Fibroblast of lung (primary cell): ENCODE measurements at regions not wholly inside any gene's neighbourhood (a gene's known extent, or its start where the extent isn't known, plus 50 kb on each side); places are given as distances from the start of the nearest gene placed in this dataset.

Experiments
- DNase-seq, 2 donors: peaks; one replicate each; pipeline versions ENCODE4 v3.0.0 to v3.0.0-alpha.2; 2010; ENCODE audit warnings: low read depth in 2 of 2
- H2AFZ ChIP-seq: 2 replicates; pipeline ENCODE4 v1.5.1; 2012; ENCODE audit warnings: low read length, control low read depth, inconsistent platforms
- H3K27ac ChIP-seq: 2 replicates; pipeline ENCODE4 v1.5.1; 2011; ENCODE audit warnings: low read length, control low read depth; ENCODE audit not compliant: insufficient read depth
- H3K27me3 ChIP-seq: 2 replicates; pipeline ENCODE4 v1.5.1; 2011; ENCODE audit warnings: mild to moderate bottlenecking, low read length; ENCODE audit not compliant: control insufficient read depth, insufficient read depth
- H3K36me3 ChIP-seq: 2 replicates; pipeline ENCODE4 v1.5.1; 2011; ENCODE audit warnings: low read length; ENCODE audit not compliant: control insufficient read depth, insufficient read depth
- H3K4me1 ChIP-seq: 2 replicates; pipeline ENCODE4 v1.5.1; 2011; ENCODE audit warnings: low read length; ENCODE audit not compliant: control insufficient read depth, insufficient read depth; ENCODE audit errors: extremely low read depth
- H3K4me2 ChIP-seq: 2 replicates; pipeline ENCODE4 v1.5.1; 2011; ENCODE audit warnings: low read length, control low read depth; ENCODE audit not compliant: insufficient read depth; ENCODE audit errors: extremely low read depth
- H3K4me3 ChIP-seq, 4 experiments: fragments of 200-600 bp in 1 of 4; sonication (generic) in 1 of 4; replicated peaks in 1 of 4; 2 replicates each; pipeline ENCODE4 v1.5.1; 2011 to 2016; ENCODE audit warnings: low read length in 4 of 4, low read depth in 3 of 4, mild to moderate bottlenecking in 3 of 4, control low read depth in 2 of 4, inconsistent platforms in 1 of 4, mixed read lengths in 1 of 4; ENCODE audit not compliant: insufficient read depth in 1 of 4; ENCODE audit errors: control extremely low read depth in 1 of 4
- H3K79me2 ChIP-seq: 2 replicates; pipeline ENCODE4 v1.5.1; 2012; ENCODE audit warnings: mild to moderate bottlenecking, low read length, inconsistent platforms; ENCODE audit not compliant: control insufficient read depth, insufficient read depth
- H3K9ac ChIP-seq: 2 replicates; pipeline ENCODE4 v1.5.1; 2011; ENCODE audit warnings: mild to moderate bottlenecking, low read length, control low read depth; ENCODE audit not compliant: insufficient read depth
- H3K9me3 ChIP-seq: 2 replicates; pipeline ENCODE4 v1.5.1; 2012; ENCODE audit warnings: low read depth, low read length; ENCODE audit not compliant: control insufficient read depth, insufficient read depth
- H4K20me1 ChIP-seq: 2 replicates; pipeline ENCODE4 v1.5.1; 2011; ENCODE audit warnings: low read length; ENCODE audit not compliant: control insufficient read depth, insufficient read depth; ENCODE audit errors: extremely low read depth
- CTCF ChIP-seq, 2 donors: IDR thresholded peaks in 1 of 2; conservative IDR thresholded peaks in 1 of 2; 1 replicate in 1 of 2; 2 replicates in 1 of 2; pipeline ENCODE4 v1.5.1; 2011 to 2012; ENCODE audit warnings: low read length in 2 of 2, control low read depth in 1 of 2, inconsistent platforms in 1 of 2, low read depth in 1 of 2, mild to moderate bottlenecking in 1 of 2
- EZH2 ChIP-seq: IDR thresholded peaks from 2 replicates; pipeline ENCODE4 v1.5.1; 2012; ENCODE audit warnings: low read length, control low read depth, mild to moderate bottlenecking; ENCODE audit errors: missing control alignments

GRCh38 chr4:18664171-18664570 is 642.6 kb upstream of the LCORL start:
- no peak for TF ChIP-seq EZH2
- no peak for DNase-seq

GRCh38 chr4:18645351-18645750 is 623.8 kb upstream of the LCORL start:
- DNase-seq, result peak in 1 of 2 donors; percentile 20
- H3K4me1 ChIP-seq, result no peaks in the 10 kb centered on the region
- no peak overlapping the region for H3K9ac ChIP-seq
- no peak overlapping the region for H3K4me2 ChIP-seq
- H3K4me3 ChIP-seq, result no peak overlapping the region
- H3K36me3 ChIP-seq, result no peaks in the 10 kb centered on the region
- no peaks in the 10 kb centered on the region for H3K79me2 ChIP-seq
- TF ChIP-seq EZH2 (no peak), CTCF (conservative IDR thresholded peaks at IDR 0.05 in 1 of 2, IDR thresholded peaks at IDR 0.05 in 1 of 2; ENCODE audit: low read depth in 1 of 2, low read length in 2 of 2) (no peak)
- no peak overlapping the region for H2AFZ ChIP-seq
- no peaks in the 10 kb centered on the region for H3K27me3 ChIP-seq
- no peaks in the 10 kb centered on the region for H4K20me1 ChIP-seq
- no peaks in the 10 kb centered on the region for H3K9me3 ChIP-seq
- no peak overlapping the region for H3K27ac ChIP-seq

More at GRCh38 chr4:18664171-18664570, 642.6 kb upstream of the LCORL start:
- no peaks in the 10 kb centered on the region for H3K27me3 ChIP-seq
- no peak overlapping the region for H3K9ac ChIP-seq
- no peaks in the 10 kb centered on the region for H4K20me1 ChIP-seq
- H3K4me3 ChIP-seq, result no peak overlapping the region
- H3K79me2 ChIP-seq, result no peaks in the 10 kb centered on the region
- H3K36me3 ChIP-seq, result no peaks in the 10 kb centered on the region
- H3K4me2 ChIP-seq, result no peak overlapping the region
- H3K27ac ChIP-seq, result no peak overlapping the region
- H3K4me1 ChIP-seq, result no peaks in the 10 kb centered on the region
- H2AFZ ChIP-seq, result no peak overlapping the region
- H3K9me3 ChIP-seq, result no peaks in the 10 kb centered on the region

GRCh38 chr4:18641334-18641733 is 619.8 kb upstream of the LCORL start:
- Histone ChIP-seq H3K9me3 (no peaks in the 10 kb centered on the region), H3K4me1 (no peaks in the 10 kb centered on the region), H3K9ac (no peak overlapping the region), H3K36me3 (no peaks in the 10 kb centered on the region), H3K79me2 (no peaks in the 10 kb centered on the region), H4K20me1 (no peaks in the 10 kb centered on the region), H3K4me3 (no peak overlapping the region), H3K27me3 (no peaks in the 10 kb centered on the region), H3K27ac (no peak overlapping the region), H3K4me2 (no peak overlapping the region), H2AFZ (no peak overlapping the region)
- no peak for DNase-seq
- TF ChIP-seq CTCF (conservative IDR thresholded peaks at IDR 0.05 in 1 of 2, IDR thresholded peaks at IDR 0.05 in 1 of 2; ENCODE audit: low read depth in 1 of 2, low read length in 2 of 2) (no peak), EZH2 (no peak)
